GM18507 (cell line): ENCODE measurements at regions not wholly inside any gene's neighbourhood (a gene's known extent, or its start where the extent isn't known, plus 50 kb on each side); places are given as distances from the start of the nearest gene placed in this dataset.
A peak's percentile ranks its signal among the peaks of the same experiment; 100 is the strongest.

Experiments
- DNase-seq: peaks from one replicate; pipeline ENCODE4 v3.0.0; 2011; ENCODE audit warnings: low read depth; ENCODE audit not compliant: insufficient read length; ENCODE audit errors: extremely low spot score
- FAIRE-seq: peaks from 2 replicates; lab custom pipeline; 2011; peaks lifted over from hg19 to GRCh38; lab: Jason Lieb, UNC

DNA sequence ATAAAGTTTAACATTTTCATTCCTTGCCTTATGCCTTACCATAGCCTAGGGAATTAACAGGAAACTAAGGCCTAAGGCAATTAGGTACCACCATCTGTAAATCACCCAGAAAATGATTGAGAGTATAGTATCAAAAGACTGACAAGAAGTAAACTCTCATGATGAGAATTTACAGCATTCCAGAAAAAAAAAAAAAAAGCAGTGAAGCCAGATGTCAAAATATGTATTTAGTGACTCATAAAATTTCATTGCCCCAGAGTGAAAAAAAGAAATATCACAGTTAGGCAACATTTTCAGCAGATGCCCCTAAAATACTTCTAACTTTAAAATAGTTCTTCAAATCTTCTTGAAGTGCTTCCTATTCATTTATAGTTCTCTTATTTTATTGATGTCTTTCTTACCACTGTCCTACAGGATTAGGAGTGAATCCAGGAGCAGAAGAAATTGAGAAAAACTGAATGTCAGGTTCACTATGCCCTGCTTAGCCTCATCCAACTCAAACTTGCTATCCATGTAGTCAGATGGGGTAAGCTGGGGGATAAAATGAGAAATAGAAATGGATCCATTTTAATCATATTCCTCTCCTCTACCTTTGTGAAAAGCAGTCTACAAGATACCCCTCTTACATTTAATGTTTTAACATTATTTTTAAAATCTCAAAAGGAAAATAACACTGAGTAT, 57.3 kb upstream of the TANK start:
- no peak for DNase-seq
- peak; percentile 65 for FAIRE-seq

DNA sequence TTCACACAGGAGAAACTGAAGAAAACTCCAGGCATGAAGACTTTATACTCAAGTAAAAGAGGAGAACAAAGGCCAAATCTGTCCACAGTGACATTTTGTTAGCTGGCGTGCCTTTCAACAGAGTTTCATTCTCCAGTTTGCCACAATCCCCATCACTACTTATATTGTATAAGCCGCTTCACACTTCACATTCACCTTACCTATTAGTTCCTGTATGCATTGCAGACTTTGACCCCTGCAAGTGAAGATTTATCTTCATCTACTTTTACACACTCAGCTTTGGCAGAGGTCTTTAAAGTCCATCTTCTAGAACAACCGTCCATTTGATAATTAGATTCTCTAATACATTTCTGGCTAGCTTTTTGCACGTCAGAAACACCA, 56.8 kb upstream of the TANK start:
- peak; percentile 41 for FAIRE-seq
- no peak for DNase-seq

DNA sequence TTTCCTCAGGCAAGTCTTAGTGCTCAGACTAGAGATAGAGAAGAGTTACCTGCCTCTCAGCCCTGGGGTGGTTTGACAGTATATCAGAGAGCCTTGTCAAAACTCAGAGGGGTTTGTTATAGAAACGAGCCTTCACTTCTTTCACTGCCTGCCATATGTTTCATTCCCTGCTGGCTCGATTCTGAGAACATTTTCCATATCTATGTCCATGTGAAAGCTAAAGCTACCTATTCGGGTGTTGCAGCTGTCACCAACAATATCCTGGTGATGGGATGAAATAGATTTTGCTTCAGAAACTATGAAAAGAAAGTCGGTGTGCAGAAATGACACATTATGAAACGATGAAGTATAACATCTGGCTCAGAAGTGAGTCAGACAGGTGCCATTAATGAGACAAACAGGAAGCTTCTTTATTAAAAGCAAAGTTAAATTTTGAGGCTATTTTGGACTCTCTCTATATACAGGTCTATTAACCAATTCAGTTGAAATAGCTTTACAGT, 56.1 kb upstream of the TANK start:
- DNase-seq: no peak
- FAIRE-seq: peak; percentile 94

DNA sequence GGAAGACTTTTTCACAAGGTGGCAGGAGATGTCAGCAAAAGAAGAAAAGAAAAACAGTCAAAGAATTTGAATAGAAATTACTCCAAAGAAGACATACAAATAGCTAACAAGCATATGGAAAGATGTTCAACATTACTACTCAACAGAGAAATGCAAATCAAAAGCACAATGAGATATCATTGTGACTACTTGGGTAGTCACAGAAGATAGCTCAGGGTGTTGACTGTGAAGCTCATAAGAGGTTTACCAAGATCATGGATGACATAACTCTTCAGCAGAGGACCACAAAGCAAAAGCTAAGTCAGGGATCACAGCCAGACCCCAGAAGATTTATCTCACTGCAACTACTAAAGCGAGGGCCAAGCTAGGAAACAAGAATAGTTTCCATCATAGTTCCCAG, 53.0 kb upstream of the TANK start:
- FAIRE-seq: no peak
- DNase-seq: no peak
